NCI-H2227 (cell line): ENCODE measurements at regions not wholly inside any gene's neighbourhood (a gene's known extent, or its start where the extent isn't known, plus 50 kb on each side); places are given as distances from the start of the nearest gene placed in this dataset.
A peak's percentile ranks its signal among the peaks of the same experiment; 100 is the strongest.

Source experiments
- DNase-seq: peaks from one replicate; lab custom pipeline; 2025; ENCODE audit not compliant: unreplicated experiment; lab: John Stamatoyannopoulos, UW

DNA sequence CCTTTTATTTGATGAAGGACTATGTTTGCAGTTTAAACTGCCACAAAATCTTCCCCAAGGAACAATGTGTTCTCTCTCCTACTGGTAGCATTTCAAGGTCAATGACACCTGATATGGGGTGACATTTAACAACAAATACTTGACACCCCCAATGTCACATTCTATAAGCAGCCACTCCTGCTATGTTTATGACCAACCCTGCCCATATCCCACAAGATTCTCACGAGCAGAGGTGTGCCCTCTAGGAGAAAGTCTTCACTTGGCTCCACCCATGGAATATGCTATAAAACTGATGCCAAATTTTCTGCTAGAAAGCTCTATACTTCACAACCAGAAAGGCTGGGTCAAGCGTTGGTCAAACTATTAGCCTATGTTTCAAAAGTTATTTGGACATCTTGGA, 105.6 kb upstream of the ARID2 start:
- DNase-seq, result no peak

- no peak for DNase-seq
Measured at GRCh38 chr12:45626965-45627364, 102.5 kb upstream of the ARID2 start.

DNA sequence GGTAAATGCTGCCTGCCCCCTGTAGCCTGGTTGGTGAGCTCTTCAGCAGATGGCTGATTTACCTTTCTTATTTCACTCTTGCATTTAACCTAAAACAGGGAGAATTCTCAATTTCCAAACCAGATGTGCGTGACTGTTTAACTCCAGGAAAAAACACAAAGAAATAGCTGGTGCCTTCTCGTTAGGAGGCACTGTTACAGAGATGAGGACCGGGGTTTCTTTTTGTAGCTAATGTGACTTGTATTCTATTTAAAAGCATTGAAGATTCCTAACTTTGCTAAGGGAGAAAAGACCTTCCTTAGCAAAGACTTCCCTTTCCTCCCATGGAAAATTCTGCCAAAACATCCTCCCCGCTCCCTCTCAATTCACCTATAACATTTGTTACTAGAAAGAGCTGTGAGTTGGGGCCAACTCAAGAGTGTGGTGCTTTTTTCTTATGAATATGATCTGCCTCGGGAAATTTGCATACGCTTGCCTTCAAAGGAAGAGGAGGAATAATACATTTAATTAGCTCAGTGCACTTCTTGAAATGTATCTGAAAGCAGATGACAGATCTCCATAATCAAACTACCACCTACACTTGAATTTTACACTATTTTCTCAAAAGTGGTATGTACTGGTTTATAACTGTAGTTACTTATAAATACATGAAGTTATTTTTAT, 102.0 kb upstream of the ARID2 start:
- DNase-seq, result no peak

DNA sequence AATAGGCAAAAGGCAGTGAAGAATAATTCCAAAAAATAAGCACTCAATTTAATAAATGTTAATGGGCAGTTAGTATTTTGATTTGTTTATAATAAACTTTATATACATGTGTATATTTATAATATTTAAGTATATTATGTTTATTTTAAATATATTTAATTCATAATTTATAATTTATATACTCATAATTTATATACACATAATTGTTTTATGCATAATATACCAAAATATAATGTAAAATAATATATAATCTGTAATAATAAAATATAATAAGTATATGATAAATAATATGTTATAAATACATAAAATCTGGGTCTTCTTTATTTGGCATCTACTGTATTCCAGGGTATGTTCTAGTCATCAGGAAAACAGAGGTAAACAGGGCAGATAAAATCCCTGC, 100.2 kb upstream of the ARID2 start:
- DNase-seq, result no peak

GRCh38 chr12:45633733-45634132, 95.8 kb upstream of the ARID2 start:
- DNase-seq, result no peak

DNA sequence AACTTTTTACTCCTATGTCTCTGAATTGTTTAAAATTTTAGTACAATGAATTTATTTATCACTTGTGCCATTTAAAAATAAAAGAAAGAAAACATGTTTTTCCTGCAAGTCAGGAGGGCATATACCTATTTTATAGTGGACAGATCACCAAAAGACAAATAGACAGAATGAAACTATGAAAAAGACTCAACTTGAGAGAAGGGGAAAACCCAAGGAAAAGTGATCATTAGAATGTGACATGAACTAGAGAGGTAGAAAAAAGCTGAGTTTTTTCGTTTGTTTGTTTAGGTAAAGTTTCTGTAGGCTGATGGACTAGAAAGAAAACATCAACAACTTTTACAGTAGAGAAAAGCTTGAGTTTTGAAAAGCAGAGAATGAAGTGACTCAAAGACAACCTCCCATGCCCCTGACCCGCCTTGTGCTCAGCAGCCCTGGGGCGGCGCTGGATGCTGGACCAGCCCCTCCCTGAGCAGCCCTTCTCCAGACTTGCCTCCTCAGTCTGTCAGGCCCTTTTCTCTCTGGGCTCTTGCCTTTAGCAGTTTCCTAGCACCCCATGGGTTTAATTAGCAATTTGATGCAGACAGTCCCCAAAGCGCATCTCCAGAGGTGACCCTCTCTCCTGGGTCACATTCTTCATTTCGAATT, 95.1 kb upstream of the ARID2 start:
- no peak for DNase-seq

DNA sequence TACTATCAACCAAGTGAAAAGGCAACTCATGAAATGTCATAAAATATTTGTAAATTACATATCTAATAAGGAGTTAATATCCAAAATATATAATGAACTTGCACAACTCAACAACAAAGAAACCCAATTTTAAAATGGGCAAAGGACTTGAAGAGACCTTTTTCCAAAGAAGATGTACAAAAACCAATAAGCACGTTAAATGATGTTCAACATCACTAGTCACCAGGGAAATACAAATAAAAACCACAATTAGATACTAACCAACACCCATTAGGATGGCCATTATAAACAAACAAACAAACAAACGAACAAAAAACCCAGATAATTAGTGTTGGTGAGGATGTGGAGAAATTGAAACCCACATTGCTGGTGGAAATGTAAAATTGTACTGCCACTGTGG, 92.3 kb upstream of the ARID2 start:
- no peak for DNase-seq

GRCh38 chr12:45637706-45638105, 91.8 kb upstream of the ARID2 start:
- DNase-seq, result no peak

- DNase-seq, result no peak
Measured at GRCh38 chr12:45638386-45638785, 91.1 kb upstream of the ARID2 start.

DNA sequence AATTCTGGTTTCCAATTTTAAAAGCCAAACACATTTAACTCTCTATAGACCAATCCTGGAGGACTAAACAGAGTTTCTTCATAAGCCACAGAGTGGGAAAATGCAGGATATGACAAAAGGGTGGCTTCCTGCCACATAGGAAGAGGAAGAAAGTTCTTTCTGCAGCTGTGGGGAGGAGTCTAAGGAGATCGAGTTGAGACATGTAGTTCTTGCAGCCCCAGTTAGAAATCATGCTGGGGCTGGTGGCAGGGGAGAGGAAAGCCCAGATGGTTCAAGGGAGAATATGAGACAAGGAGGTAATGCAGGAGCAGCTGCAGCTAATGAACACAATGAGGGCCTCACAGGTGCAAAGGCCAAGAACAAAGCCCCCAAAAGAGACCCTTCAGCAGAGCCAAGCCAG, 85.0 kb upstream of the ARID2 start:
- no peak for DNase-seq

DNA sequence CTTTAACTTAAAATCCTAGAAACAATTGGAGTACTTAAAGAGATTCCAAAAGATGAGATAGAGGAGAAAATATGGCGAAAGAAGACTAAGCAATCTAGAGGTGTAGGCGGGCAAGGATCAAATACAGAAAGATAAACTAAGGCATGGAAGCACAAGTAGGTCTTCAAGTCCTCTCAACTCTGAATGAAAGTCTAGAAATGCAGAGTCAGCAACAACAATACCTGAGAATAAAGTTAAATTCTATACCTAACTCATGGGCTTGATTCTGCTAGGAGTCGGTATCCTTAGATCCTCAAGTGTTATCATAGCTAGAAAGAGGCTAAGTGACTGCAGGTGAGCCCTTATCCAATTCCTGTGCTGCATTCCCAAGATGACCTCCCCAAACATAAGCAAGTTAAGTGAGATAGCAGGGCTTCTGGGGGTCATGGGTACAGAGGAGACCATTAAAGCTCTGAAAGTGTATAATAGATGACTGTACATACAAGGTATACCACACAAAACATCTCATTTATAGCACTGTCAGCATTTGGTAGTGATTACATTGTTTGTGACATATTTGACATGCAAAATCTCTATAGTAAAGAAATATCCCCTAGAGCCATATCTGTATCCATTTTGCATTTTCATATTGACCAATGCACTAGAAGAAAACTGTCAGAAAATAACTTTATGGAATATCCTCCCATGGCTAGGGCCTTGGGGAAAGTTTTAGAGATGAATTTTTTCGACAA, 82.5 kb upstream of the ARID2 start:
- DNase-seq, result no peak

- DNase-seq, result no peak
Measured at GRCh38 chr12:45648070-45648469, 81.4 kb upstream of the ARID2 start.

DNA sequence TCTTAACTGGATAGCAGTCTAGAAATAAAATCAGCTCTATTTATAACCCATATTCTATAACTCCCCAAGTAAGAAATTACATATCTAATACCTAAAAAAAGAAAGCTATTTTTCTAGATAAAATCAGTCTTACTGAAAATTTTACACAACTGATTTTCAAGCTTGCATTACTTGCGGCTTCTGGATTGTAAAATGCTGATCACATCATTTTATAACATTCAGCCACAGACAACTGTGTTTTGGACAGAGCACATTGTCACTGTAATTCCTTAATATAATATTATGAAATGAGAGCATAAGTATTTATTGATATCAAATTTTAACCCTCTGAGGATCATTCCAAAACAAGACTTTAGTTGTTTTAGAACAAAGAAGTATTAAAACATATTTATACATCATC, 78.5 kb upstream of the ARID2 start:
- no peak for DNase-seq

- no peak for DNase-seq
Measured at GRCh38 chr12:45654002-45654665, 75.4 kb upstream of the ARID2 start.

DNA sequence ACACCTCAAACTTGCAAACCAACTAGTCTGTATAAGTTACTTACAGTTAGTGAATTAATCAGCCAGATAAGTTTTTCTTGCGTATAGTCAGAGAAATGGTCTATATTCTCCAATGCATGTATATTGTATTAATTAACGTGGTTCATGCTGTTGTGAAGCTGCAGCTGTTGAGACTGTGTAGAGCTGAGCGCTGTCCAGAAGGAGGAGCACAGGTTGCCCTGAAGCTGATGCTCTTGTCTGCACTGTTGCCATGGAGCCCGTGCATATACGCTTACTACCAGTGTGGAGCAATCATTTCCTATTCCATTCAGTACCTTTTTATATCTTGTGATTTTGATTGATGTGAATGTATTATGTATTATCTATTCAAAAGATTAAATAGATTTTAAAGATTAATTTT, 74.3 kb upstream of the ARID2 start:
- peak; percentile 34 for DNase-seq

DNA sequence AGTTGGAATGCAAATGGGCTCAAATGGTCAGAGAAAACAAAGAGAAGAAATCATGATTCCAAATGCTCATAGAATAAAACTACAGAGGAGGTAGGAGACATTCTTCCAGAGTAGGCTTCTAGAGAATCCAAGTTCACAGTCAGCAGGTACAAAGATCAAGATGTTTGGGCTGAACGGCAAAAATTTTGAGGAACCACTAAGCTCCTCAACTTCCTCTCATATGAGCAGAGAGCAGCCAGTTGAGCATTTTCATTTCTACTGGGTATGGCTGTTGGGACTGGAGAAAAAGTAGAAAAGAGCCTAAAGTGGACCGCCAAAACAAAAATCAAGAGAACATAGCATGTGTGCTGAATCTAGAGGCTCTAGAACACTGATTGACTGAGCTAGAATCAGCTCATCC, 73.8 kb upstream of the ARID2 start:
- no peak for DNase-seq

DNA sequence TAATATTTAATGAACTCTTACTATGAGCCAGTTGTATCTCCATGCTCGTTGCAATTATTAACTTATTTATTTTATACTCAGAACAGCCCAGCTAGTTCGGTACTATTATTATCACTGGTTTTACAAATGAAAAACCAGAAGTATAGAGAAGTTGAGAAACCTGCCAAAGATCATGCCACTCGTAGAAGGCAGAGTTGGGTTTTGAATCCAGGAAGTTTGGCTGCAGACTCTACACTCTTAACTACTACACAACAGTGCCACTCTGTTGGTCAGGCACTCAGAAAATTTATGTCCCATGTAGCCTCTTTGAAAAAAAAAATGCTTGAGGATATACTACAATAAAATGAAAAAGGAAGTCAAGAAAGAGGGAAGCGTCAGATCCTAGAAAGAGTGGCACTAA, 71.5 kb upstream of the ARID2 start:
- DNase-seq, result no peak

- DNase-seq, result no peak
Measured at GRCh38 chr12:45660330-45660729, 69.2 kb upstream of the ARID2 start.

DNA sequence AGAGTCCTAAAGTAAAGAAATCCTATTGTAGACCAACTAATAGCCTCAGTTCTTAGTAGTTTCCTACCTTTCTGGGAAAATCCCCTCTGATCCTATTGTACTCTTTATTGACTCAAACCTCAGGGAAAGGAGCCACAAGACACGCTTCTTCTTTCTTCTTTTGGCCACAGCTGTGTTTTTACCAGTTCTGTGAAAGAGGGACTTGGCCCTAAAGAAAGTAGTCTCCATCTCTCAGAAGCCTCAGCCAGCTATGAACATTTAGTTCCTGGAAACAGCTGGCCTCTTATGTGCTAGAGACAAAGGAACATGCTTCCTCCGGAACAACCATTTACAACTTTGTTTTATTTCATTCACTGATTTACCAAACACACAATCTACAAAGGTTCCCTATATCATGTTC, 66.1 kb upstream of the ARID2 start:
- no peak for DNase-seq

GRCh38 chr12:45665941-45666340, 63.6 kb upstream of the ARID2 start:
- DNase-seq, result no peak

DNA sequence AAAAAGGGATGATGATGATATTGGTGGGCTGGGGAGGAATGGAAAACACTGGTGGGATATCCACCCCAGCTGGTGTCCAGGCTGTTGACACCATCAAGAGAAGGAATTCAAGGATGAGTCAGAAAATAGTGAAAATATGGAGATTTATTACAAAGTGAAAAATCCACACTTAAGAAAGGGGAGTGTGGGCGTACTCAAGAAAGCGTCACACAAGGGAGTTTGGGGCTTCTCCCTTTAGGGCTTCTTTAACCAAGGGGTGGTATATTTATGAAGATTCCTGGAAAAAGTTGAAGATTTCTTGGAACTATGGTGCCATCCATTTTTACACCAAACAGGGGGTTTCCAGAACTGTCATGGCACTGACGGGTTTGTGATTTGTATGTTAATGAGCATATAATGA, 63.1 kb upstream of the ARID2 start:
- no peak for DNase-seq

DNA sequence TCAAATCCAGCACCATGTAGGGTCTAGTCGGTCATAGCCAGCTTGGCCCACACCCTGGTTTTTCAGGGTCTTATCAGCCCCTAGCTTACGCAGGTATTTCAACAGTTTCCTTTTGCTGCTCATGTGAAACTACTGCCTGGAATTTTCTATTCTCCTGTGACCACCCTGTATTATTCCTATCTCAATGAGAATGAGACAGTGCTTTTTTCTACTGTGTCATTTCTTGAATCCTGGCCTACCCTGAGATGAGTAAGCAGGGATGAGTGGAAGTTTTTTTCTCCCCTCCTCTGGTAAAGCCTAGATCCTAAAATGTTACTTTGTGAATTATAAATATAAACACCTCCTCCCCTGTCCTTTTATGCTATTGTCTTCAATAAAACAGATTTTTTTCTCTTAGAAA, 62.7 kb upstream of the ARID2 start:
- DNase-seq, result no peak
